ENCODE measurements at regions not wholly inside any gene's neighbourhood (a gene's known extent, or its start where the extent isn't known, plus 50 kb on each side); places are given as distances from the start of the nearest gene placed in this dataset.

DNA sequence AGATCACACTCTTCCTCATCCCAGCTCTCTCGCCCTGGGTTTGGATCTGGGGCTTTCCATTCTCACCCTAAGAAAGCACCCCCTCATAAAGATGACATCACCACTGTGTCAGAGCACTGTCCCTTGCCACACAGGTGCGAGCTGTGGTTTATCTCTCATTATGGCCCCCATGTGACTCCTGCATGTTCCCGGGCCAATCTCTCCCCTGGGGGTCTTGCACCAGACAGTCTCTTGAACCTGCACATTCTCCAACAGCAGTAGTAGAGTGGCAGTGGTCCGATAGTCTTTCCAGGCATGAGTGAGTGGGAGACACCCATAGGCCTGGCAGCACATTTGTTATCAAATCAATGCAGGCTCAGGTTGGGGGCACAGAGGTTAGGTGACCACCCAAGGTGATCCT lies 130.5 kb downstream of the HRH4 start:
- TF ChIP-seq, protein P1, sequence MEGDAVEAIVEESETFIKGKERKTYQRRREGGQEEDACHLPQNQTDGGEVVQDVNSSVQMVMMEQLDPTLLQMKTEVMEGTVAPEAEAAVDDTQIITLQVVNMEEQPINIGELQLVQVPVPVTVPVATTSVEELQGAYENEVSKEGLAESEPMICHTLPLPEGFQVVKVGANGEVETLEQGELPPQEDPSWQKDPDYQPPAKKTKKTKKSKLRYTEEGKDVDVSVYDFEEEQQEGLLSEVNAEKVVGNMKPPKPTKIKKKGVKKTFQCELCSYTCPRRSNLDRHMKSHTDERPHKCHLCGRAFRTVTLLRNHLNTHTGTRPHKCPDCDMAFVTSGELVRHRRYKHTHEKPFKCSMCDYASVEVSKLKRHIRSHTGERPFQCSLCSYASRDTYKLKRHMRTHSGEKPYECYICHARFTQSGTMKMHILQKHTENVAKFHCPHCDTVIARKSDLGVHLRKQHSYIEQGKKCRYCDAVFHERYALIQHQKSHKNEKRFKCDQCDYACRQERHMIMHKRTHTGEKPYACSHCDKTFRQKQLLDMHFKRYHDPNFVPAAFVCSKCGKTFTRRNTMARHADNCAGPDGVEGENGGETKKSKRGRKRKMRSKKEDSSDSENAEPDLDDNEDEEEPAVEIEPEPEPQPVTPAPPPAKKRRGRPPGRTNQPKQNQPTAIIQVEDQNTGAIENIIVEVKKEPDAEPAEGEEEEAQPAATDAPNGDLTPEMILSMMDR (IDR thresholded peaks at IDR 0.05; ENCODE audit: control extremely low read depth, extremely low read depth, low read depth, missing control alignments) = no peak
- DNase-seq (ENCODE audit: extremely low spot score) = no peak
- CTCF ChIA-PET = interaction anchor here (1.3 to 2.0 kb wide), 2 partner anchors 13 to 157 kb away, joined by 3 to 5 read pairs; no protein-coding TSS in a partner anchor
- POLR2A ChIA-PET = no interaction called here

DNA sequence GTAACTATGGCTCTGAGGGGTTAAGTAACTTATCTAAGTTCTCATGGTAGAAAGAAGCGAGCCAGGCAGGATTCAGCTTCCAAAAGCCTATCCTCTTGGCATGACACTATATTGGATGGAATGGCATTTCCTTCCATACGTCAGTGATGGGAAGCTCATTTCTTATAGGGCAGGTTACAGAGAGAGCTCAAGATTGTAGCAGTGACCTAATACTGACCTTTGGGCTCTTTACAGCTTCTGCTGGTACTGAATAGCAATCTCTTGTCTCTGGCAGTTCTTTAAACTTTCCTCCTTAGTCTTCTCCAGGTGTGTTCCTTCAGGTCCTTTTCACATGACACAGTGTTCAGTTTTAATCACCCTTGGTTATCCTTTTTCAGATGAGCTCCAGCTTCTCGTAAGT lies 133.0 kb downstream of the HRH4 start:
- TF ChIP-seq, protein P1 (IDR thresholded peaks at IDR 0.05; ENCODE audit: control extremely low read depth, extremely low read depth, low read depth, missing control alignments) = no peak
- DNase-seq (ENCODE audit: extremely low spot score) = no peak
- ChIA-PET CTCF (interaction anchor here (1.3 to 1.6 kb wide), 2 partner anchors 12 to 135 kb away, joined by 3 read pairs; no protein-coding TSS in a partner anchor), POLR2A (no interaction called here)

DNA sequence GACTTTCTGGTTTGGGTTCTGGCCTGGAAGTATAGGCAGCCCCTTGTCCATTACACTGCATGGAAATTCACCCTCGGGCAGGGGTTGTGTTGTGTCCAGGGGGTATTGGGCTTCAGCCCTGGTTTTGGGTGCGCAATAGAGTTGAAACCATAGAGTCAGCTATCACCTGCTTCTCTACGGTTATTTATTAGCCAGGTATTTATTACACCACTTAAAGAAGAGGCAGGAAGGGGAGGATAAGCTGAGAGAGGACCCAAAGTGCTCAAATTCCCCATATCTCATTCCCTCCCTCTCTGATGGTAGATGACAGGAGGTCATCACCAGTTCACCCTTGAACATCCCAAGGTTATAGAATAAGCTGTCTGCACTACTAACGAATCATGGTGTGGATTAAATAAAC lies 133.4 kb downstream of the HRH4 start:
- POLR2A ChIA-PET = no interaction called here
- TF ChIP-seq, protein P1 (IDR thresholded peaks at IDR 0.05; ENCODE audit: control extremely low read depth, extremely low read depth, low read depth, missing control alignments) = no peak
- DNase-seq (ENCODE audit: extremely low spot score) = no peak
- CTCF ChIA-PET = interaction anchor here (1.3 to 1.6 kb wide), 2 partner anchors 12 to 134 kb away, joined by 3 read pairs; no protein-coding TSS in a partner anchor

DNA sequence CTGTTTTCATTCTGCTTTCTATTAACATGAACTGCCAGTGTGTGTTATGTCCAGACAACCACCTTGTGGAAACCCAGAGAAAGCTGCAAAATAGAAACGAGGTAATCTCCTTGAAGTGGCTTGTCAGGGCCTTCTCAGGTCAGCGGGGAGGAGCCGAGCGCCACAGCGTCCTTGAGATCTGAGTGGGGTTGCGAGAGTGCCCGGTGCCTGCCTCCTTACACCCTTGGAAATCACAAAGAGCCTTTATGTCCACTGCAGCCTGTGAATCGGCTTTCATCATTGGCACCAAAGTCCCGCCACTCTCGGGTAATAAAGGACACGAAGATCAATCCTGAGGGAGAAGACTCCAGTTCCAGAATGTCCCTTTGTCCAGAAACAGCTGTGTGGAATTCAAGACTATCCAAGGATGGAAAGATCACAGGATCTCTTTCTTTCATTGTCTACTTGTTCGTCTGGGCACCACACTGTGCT lies 135.2 kb downstream of the HRH4 start:
- POLR2A ChIA-PET = no interaction called here
- DNase-seq (ENCODE audit: extremely low spot score) = no peak
- CTCF ChIA-PET = no interaction called here
- TF ChIP-seq, protein P1 (IDR thresholded peaks at IDR 0.05; ENCODE audit: control extremely low read depth, extremely low read depth, low read depth, missing control alignments) = no peak

DNA sequence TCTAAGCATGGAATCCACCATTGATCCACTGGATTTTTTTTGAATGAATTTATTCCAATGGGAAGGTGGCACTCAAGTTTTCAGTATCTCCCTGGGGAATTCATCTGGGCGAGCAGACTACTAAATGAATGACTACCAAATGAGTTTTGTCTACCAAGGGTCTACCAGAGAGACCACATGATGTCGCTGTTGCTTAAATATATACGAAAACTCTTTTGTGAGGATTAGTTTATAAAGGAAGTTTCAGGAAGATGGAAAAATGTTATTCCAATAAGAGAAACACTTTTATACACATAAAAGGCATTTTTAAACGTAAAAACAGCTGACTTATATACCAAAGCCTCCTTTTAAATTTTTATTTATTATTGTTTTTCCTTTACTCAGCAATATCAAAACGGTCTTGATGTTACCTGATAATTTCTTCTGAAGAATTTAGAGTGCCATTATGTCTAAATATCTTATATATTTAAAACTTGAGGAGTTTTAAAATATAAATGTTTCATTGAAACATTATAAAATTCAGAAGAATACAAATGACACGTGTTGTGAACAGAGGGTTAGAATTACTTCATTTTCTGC lies 139.7 kb downstream of the HRH4 start:
- ChIA-PET CTCF (interaction anchor here (2.0 kb wide), 1 partner anchor 127 kb away, joined by 4 read pairs; no protein-coding TSS in a partner anchor), POLR2A (no interaction called here)
- TF ChIP-seq, protein P1 (IDR thresholded peaks at IDR 0.05; ENCODE audit: control extremely low read depth, extremely low read depth, low read depth, missing control alignments) = peak; percentile 55
- DNase-seq (ENCODE audit: extremely low spot score) = peak; percentile 22

DNA sequence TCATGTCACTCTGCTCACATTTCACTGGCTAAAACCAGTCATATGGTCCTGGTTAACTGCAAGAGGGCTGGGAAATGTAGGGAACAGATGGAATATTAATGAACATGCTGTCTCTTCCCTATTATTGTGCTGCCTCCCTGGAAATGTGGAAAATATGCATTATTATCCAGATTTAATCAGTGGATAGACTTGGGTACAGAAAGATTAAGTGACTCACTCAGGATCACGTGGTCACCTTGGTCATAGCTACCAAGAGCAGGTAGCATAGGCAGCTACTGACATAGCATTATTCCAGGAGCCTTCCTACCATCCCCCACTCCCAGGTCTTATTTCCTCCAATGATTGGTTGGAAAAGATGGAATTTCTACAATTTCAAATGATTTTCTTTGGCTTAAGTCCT lies 141.1 kb downstream of the HRH4 start:
- ChIA-PET CTCF (no interaction called here), POLR2A (no interaction called here)
- TF ChIP-seq, protein P1 (IDR thresholded peaks at IDR 0.05; ENCODE audit: control extremely low read depth, extremely low read depth, low read depth, missing control alignments) = no peak
- no peak for DNase-seq (ENCODE audit: extremely low spot score)
